ENCODE measurements at regions not wholly inside any gene's neighbourhood (a gene's known extent, or its start where the extent isn't known, plus 50 kb on each side); places are given as distances from the start of the nearest gene placed in this dataset.

- no TSS peak for BruUV-seq (replicated peaks)
- H4K20me1 ChIP-seq (ENCODE audit: insufficient read depth) = peaks cover 3% of the 10 kb centered on the region; the same call in 1 of the 2 replicates
- peaks cover 39% of the 10 kb centered on the region for H3K27me3 ChIP-seq (ENCODE audit: insufficient read depth, low read depth)
- ChIA-PET POLR2A (ENCODE audit: unreplicated experiment) (interaction anchor here (0.6 kb wide), 1 partner anchor 25 kb away, joined by 5 read pairs; no protein-coding TSS in a partner anchor), CTCF (no interaction called here)
- DNase-seq = no peak
- H3K9me2 ChIP-seq (ENCODE audit: insufficient read depth) = no peaks in the 10 kb centered on the region
- H3K9me3 ChIP-seq (ENCODE audit: insufficient read depth, low read depth) = no peaks in the 10 kb centered on the region
- no peak overlapping the region for H3K27ac ChIP-seq
- TF ChIP-seq, protein P1, sequence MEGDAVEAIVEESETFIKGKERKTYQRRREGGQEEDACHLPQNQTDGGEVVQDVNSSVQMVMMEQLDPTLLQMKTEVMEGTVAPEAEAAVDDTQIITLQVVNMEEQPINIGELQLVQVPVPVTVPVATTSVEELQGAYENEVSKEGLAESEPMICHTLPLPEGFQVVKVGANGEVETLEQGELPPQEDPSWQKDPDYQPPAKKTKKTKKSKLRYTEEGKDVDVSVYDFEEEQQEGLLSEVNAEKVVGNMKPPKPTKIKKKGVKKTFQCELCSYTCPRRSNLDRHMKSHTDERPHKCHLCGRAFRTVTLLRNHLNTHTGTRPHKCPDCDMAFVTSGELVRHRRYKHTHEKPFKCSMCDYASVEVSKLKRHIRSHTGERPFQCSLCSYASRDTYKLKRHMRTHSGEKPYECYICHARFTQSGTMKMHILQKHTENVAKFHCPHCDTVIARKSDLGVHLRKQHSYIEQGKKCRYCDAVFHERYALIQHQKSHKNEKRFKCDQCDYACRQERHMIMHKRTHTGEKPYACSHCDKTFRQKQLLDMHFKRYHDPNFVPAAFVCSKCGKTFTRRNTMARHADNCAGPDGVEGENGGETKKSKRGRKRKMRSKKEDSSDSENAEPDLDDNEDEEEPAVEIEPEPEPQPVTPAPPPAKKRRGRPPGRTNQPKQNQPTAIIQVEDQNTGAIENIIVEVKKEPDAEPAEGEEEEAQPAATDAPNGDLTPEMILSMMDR (conservative IDR thresholded peaks at IDR 0.05) = no peak
- TF ChIP-seq EZH2 (IDR thresholded peaks at IDR 0.05; ENCODE audit: low read depth) = no peak
- H3K79me2 ChIP-seq (ENCODE audit: low read depth) = no peaks in the 10 kb centered on the region
- peaks cover 4% of the 10 kb centered on the region; the same call in 1 of the 2 replicates for H3F3A ChIP-seq (ENCODE audit: insufficient read depth, low read depth)
- no peak overlapping the region for H3K4me3 ChIP-seq
- no peak overlapping the region for H3K4me2 ChIP-seq
- H3K4me1 ChIP-seq (replicated peaks; ENCODE audit: insufficient read depth) = peaks cover 15% of the 10 kb centered on the region
- no peaks in the 10 kb centered on the region for H3K36me3 ChIP-seq (ENCODE audit: low read depth)
- no peak overlapping the region for H2AFZ ChIP-seq
- intact Hi-C loops (cut with micrococcal nuclease; ENCODE audit: unreplicated experiment) = loop anchor here (10.0 kb wide), 1 partner anchor 135 kb away; no protein-coding TSS in a partner anchor
Measured at GRCh38 chr10:71069909-71070666, 142.3 kb upstream of the UNC5B start.

GRCh38 chr10:71070741-71071140 lies 141.6 kb upstream of the UNC5B start:
- Histone ChIP-seq H3K9me2 (ENCODE audit: insufficient read depth) (no peaks in the 10 kb centered on the region), H3K27ac (no peak overlapping the region), H4K20me1 (ENCODE audit: insufficient read depth) (peaks cover 3% of the 10 kb centered on the region; the same call in 1 of the 2 replicates), H3K4me1 (replicated peaks; ENCODE audit: insufficient read depth) (peaks cover 18% of the 10 kb centered on the region), H3K79me2 (ENCODE audit: low read depth) (no peaks in the 10 kb centered on the region), H3F3A (ENCODE audit: insufficient read depth, low read depth) (peaks cover 4% of the 10 kb centered on the region; the same call in 1 of the 2 replicates), H3K36me3 (ENCODE audit: low read depth) (no peaks in the 10 kb centered on the region), H3K4me2 (no peak overlapping the region), H2AFZ (no peak overlapping the region), H3K9me3 (ENCODE audit: insufficient read depth, low read depth) (no peaks in the 10 kb centered on the region), H3K27me3 (ENCODE audit: insufficient read depth, low read depth) (peaks cover 46% of the 10 kb centered on the region), H3K4me3 (no peak overlapping the region)
- intact Hi-C loops (cut with micrococcal nuclease; ENCODE audit: unreplicated experiment) = loop anchor here (10.0 kb wide), 1 partner anchor 134 kb away; no protein-coding TSS in a partner anchor
- TF ChIP-seq, protein P1 (conservative IDR thresholded peaks at IDR 0.05) = no peak
- no peak for TF ChIP-seq EZH2 (IDR thresholded peaks at IDR 0.05; ENCODE audit: low read depth)
- DNase-seq = no peak
- BruUV-seq (replicated peaks) = no TSS peak
- ChIA-PET CTCF (no interaction called here), POLR2A (ENCODE audit: unreplicated experiment) (no interaction called here)

DNA sequence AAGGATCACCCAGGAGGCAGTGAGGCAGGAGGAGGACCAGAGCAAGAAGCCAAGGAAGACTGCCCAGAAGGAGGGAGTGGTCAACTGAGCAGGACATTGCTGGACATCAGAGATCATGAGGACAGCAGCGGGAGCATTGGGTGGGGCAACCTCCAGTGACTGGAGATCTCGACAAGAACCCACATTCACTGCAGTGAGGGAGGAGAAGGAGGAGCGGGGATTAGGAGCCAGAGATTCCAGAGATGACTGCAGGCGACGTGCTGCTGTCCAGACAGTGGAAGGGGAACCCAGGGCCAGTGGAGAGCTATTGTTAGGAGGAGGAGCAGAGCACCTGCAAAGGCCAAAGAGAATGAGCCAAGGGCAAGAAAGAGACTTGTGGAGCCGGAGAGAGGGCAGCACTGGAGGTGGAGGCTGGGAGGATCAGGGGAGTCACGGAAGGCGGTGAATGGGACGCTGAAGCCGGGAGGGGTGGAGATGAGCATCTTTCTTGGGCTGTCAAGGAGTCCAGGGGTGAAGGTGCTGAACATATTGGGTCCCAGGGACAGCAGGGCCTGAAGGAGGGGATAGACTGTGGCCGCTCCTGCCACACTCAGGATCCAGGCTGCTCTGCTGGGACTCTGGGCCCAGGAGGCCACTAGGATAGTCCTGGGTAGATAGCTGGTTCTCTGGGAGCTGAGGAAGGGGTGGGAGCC lies 140.1 kb upstream of the UNC5B start:
- Histone ChIP-seq H3K9me2 (ENCODE audit: insufficient read depth) (no peaks in the 10 kb centered on the region), H3K79me2 (ENCODE audit: low read depth) (no peaks in the 10 kb centered on the region), H3K4me3 (no peak overlapping the region), H3K36me3 (ENCODE audit: low read depth) (no peaks in the 10 kb centered on the region), H3K27ac (no peak overlapping the region), H3K4me1 (replicated peaks; ENCODE audit: insufficient read depth) (peaks cover 18% of the 10 kb centered on the region), H3K4me2 (no peak overlapping the region), H2AFZ (no peak overlapping the region), H4K20me1 (ENCODE audit: insufficient read depth) (0 out of 2 replicates have a peak, but pooled peaks cover 3% of the 10 kb centered on the region), H3K9me3 (ENCODE audit: insufficient read depth, low read depth) (no peaks in the 10 kb centered on the region), H3F3A (ENCODE audit: insufficient read depth, low read depth) (peaks cover 4% of the 10 kb centered on the region; the same call in 1 of the 2 replicates), H3K27me3 (ENCODE audit: insufficient read depth, low read depth) (peaks cover 61% of the 10 kb centered on the region)
- no TSS peak for BruUV-seq (replicated peaks)
- CTCF ChIA-PET = no interaction called here
- POLR2A ChIA-PET (ENCODE audit: unreplicated experiment) = no interaction called here
- TF ChIP-seq, protein P1 (conservative IDR thresholded peaks at IDR 0.05) = no peak
- TF ChIP-seq EZH2 (IDR thresholded peaks at IDR 0.05; ENCODE audit: low read depth) = no peak
- DNase-seq = no peak
- intact Hi-C loops (cut with micrococcal nuclease; ENCODE audit: unreplicated experiment) = loop anchor here (10.0 kb wide), 1 partner anchor 133 kb away; no protein-coding TSS in a partner anchor
